ENCODE measurements at regions not wholly inside any gene's neighbourhood (a gene's known extent, or its start where the extent isn't known, plus 50 kb on each side); places are given as distances from the start of the nearest gene placed in this dataset.

GRCh38 chr18:57922885-57923284, 119.8 kb upstream of the ATP8B1 start:
- TF ChIP-seq POLR2AphosphoS5 (IDR thresholded peaks at IDR 0.05) (no peak), EP300 (IDR thresholded peaks at IDR 0.05; ENCODE audit: low read depth) (no peak), CTCF (IDR thresholded peaks at IDR 0.05) (no peak), POLR2A (IDR thresholded peaks at IDR 0.05) (no peak)
- H3K36me3 ChIP-seq = no peaks in the 10 kb centered on the region
- no peak overlapping the region for H3K27ac ChIP-seq
- no peaks in the 10 kb centered on the region for H3K4me1 ChIP-seq
- in situ Hi-C loops (cut with MboI; ENCODE audit: low pct_ligation_motif_present in 1 of 4, low pct_unique_long_range_greater_than_20kb in 1 of 4, low sequenced_read_pairs in 3 of 4) = no loop called here
- WGBS, 2 donors (ENCODE audit: low coverage in 1 of 2) = 90 to 92% methylated on average over 2 to 3 of the region's 3 CpGs
- no peaks in the 10 kb centered on the region for H3K27me3 ChIP-seq
- no peaks in the 10 kb centered on the region for H3K9me3 ChIP-seq
- intact Hi-C loops (cut with DNase I; ENCODE audit: low total_unique reads) = no loop called here
- H3K4me3 ChIP-seq = no peak overlapping the region
- DNase-seq = no peak

- Histone ChIP-seq H3K9me3 (no peaks in the 10 kb centered on the region), H3K4me3 (no peak overlapping the region), H3K27me3 (no peaks in the 10 kb centered on the region), H3K4me1 (peaks cover 0 to under 1% (median 0%) of the 10 kb centered on the region in 4 donors), H3K27ac (no peak overlapping the region), H3K36me3 (no peaks in the 10 kb centered on the region)
- in situ Hi-C loops (cut with MboI; ENCODE audit: low pct_ligation_motif_present in 1 of 4, low pct_unique_long_range_greater_than_20kb in 1 of 4, low sequenced_read_pairs in 3 of 4) (no loop called here), intact Hi-C loops (cut with DNase I; ENCODE audit: low total_unique reads) (no loop called here)
- no peak for DNase-seq
- 67 to 90% methylated on average over 4 of the region's 4 CpGs for WGBS, 2 donors (ENCODE audit: low coverage in 1 of 2)
- TF ChIP-seq POLR2AphosphoS5 (IDR thresholded peaks at IDR 0.05) (no peak), CTCF (IDR thresholded peaks at IDR 0.05) (no peak), EP300 (IDR thresholded peaks at IDR 0.05; ENCODE audit: low read depth) (no peak), POLR2A (IDR thresholded peaks at IDR 0.05) (no peak)
Measured at GRCh38 chr18:57921708-57922107, 118.6 kb upstream of the ATP8B1 start.

GRCh38 chr18:57920036-57920435, 116.9 kb upstream of the ATP8B1 start:
- peaks cover 7 to 18% (median 11%) of the 10 kb centered on the region in 4 donors for H3K4me1 ChIP-seq
- 43 to 71% methylated on average over 1 of the region's 1 CpG for WGBS, 2 donors (ENCODE audit: low coverage in 1 of 2)
- TF ChIP-seq CTCF (IDR thresholded peaks at IDR 0.05) (no peak), POLR2AphosphoS5 (IDR thresholded peaks at IDR 0.05) (no peak), POLR2A (IDR thresholded peaks at IDR 0.05) (no peak), EP300 (IDR thresholded peaks at IDR 0.05; ENCODE audit: low read depth) (no peak)
- no peak overlapping the region for H3K4me3 ChIP-seq
- H3K36me3 ChIP-seq = no peaks in the 10 kb centered on the region
- no peak for DNase-seq
- in situ Hi-C loops (cut with MboI; ENCODE audit: low pct_ligation_motif_present in 1 of 4, low pct_unique_long_range_greater_than_20kb in 1 of 4, low sequenced_read_pairs in 3 of 4) = no loop called here
- no peak overlapping the region for H3K27ac ChIP-seq
- H3K9me3 ChIP-seq = no peaks in the 10 kb centered on the region
- intact Hi-C loops (cut with DNase I; ENCODE audit: low total_unique reads) = no loop called here
- H3K27me3 ChIP-seq = no peaks in the 10 kb centered on the region

- Histone ChIP-seq H3K36me3 (no peaks in the 10 kb centered on the region), H3K27me3 (no peaks in the 10 kb centered on the region), H3K9me3 (no peaks in the 10 kb centered on the region), H3K27ac (no peak overlapping the region), H3K4me3 (no peak overlapping the region), H3K4me1 (peaks cover 7 to 18% (median 11%) of the 10 kb centered on the region in 4 donors)
- intact Hi-C loops (cut with DNase I; ENCODE audit: low total_unique reads) = no loop called here
- in situ Hi-C loops (cut with MboI; ENCODE audit: low pct_ligation_motif_present in 1 of 4, low pct_unique_long_range_greater_than_20kb in 1 of 4, low sequenced_read_pairs in 3 of 4) = no loop called here
- TF ChIP-seq POLR2AphosphoS5 (IDR thresholded peaks at IDR 0.05) = no peak
- no peak for TF ChIP-seq CTCF (IDR thresholded peaks at IDR 0.05)
- TF ChIP-seq EP300 (IDR thresholded peaks at IDR 0.05; ENCODE audit: low read depth) = no peak
- no peak for TF ChIP-seq POLR2A (IDR thresholded peaks at IDR 0.05)
- WGBS, 2 donors (ENCODE audit: low coverage in 1 of 2) = 89% methylated on average over 3 of the region's 3 CpGs; no CpG with 5 or more reads in 1 of the 2 donors
- DNase-seq = no peak
Measured at GRCh38 chr18:57918601-57919000, 115.5 kb upstream of the ATP8B1 start.

Measured in transverse colon (tissue), 4 donors.